GM18517 (cell line): ENCODE measurements at regions not wholly inside any gene's neighbourhood (a gene's known extent, or its start where the extent isn't known, plus 50 kb on each side); places are given as distances from the start of the nearest gene placed in this dataset.
"Not testable (repeated sequence)": the region's sequence is repeated elsewhere in the genome, so short reads cannot be mapped to it uniquely, and the experiment has no call there.

Source experiments
- ATAC-seq: cut with Tn5 transposase; IDR thresholded peaks from one replicate; pipeline ENCODE4 v1.9.1; 2021; ENCODE audit warnings: mild to moderate bottlenecking, moderate library complexity; ENCODE audit not compliant: unreplicated experiment

DNA sequence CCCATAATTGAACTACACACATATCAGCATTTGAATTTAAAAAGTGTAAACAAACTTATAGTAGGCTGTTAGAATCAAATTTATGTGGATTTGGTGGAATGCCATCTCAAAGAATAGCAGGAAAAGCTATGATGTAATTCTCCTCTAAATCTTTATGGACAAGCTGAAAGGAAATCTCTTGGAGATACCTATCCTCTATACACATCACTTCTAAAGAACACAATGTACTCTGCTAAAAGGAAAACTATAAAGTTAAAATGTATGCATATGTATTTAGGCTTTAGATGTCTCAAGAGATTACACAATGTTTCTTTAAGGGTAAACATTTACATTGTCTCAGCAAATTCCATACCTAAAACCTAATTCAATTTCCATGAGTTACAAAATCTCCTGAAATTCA, 323.3 kb downstream of the CRPPA start:
- ATAC-seq, result no peak

DNA sequence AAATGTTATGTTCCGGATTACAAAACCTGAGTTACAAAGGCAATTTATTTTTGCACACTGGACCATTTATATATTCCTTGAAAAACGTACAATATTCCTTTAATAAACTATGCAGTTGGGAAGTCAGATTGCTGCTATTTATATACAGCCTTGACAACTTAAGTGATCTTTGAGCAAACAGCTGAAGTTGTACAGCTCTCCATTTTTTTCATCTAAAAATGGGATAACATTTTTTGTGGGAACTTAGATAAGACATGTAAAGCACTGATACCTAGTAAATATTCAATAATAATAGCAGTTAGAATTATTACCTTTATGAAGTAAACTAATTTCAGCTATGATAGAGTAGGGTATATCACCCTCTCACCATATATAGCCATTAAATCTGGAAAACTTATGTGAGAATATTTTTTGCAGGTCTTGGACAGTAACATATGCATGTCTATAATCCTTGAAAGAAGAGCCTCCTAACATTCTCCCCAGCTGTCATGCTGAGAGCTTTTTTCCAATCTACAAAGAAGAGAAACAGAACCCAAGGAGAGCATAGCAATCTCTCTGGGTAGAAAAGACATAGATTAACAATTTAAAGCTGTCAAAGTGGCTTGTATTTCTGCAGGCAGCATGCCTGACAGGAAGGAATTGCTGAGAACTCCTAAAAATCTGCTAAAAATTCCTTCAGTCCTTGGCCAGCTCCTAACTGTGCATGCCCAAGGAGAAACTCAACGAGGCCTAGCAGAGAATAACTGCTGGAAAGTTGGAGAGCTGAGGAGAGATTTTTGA, 326.0 kb downstream of the CRPPA start:
- no peak for ATAC-seq

DNA sequence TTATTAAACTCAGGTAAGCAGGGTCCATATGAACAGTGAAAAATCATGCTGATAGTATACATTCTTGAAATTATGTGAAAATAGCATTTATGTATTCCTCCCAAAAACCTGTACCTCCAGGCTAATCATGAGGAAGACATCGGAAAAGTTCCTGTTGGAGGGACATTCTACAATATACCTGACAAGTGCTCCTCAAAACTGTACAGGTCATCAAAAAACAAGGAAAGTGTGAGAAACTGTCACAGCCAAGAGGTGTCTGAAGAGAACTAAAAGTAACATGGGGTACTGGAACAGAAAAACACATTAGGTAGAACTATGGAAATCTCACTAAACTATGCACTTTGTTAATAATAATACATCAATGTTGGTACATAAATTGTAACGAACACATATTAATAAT, 326.7 kb downstream of the CRPPA start:
- ATAC-seq, result no peak

DNA sequence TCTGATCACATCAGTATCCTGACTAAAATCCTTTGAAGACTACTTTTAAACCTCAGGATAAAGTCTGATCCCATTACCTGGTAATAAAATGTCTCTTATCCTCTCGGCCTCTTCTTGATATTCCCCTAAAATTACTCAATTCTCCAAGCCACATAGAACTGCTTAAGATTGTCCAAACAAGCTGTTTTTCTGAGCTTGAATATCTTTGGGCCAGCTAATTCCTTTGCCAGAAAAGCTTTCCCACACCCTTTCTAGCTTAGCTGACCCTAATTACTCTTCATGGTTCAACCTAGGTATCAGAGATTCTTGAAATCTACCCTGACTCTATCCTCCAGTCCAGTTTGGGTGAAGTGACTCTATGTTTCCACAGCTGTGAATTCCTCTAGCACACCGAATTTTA, 328.6 kb downstream of the CRPPA start:
- no peak for ATAC-seq

DNA sequence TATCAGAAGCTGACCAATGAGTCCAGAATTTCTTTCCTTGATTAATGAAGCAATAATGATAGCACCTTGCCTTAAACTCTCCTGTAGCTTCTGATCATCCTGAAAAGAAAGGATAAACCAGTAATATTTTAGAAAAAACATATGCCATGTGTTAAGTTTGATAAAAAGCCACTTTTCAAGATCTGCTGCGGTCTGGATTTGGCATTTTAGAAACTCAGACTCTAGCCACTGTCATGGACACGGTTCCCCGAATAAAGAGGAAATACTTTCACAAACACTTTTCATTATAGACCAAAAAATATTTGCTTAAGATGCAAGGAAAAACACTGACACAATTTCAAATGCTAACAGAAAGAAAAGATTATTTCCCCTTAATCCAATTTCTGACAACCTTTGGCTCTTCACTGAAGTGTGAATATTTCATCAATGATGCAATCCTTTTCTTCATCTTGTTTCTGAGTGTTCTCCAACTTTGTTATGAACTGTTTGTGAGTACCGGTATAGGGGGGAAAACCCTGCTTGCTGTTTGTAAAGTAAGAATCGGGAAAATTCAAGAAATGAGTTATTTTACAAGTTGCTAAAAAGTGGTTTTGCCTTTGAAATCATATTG, 329.5 kb downstream of the CRPPA start:
- no peak for ATAC-seq

DNA sequence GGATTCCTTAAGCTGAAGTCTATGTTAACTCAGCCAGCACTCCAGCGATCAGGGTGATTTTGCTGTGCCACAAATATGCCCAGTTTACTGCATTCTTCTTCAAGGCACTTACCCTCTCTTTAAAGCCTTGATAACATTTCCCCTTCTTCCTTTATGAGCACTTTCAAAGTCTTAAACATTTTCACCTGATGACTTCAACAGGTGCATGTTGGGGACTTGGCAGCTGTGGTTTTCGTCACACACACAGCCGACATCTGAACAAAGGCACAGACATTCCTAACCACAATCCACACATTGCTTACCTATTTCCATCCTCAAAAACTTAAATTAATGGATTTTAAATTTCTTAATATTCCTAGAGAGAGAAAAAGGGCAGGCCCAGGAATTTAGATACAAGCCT, 331.5 kb downstream of the CRPPA start:
- ATAC-seq, result no peak

DNA sequence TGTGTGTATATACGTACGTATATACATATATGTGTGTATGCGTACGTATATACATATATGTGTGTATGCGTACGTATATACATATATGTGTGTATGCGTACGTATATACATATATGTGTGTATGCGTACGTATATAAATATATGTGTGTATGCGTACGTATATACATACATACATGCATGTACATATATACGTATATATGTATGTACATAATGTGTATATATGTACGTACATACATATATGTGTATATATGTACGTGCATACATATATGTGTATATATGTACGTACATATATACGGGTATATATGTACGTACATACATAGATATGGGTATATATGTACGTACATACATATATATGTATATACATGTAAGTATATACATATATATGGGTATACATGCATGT, 332.1 kb downstream of the CRPPA start:
- no peak for ATAC-seq

DNA sequence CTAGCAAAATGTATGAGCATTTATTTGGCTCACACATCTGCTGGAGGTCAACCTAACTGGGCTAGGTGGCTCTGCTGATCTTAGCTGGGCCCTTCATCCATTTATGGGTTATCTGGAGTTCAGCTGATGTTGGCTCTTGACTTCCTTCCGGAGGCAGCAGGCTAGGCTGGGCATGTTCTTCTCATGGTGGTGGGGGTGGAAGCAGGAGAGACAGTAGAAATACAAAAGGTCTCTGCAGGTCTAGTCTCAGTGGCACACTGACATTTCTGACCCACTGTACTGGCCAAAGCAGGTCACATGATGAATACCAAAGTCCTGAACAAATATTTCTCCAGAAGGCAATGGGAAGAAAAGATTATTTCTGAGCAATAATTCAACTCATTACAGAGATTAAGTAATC, 334.6 kb downstream of the CRPPA start:
- no peak for ATAC-seq

DNA sequence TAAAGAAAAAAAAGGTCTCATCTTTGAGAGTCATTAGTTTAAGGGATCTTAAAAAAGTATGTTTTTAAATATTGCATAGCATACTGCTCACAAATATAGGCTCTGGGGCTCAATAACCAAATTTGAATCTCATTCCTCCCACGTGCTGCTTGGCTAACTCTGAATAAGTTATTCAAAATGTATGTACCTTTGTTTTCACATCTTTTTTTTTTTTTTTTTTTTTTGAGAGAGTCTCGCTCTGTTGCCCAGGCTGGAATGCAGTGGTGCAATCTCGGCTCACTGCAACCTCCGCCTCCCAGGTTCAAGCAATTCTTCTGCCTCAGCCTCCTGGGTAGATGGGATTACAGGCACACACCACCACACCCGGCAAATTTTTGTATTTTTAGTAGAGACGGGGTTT, 335.6 kb downstream of the CRPPA start:
- ATAC-seq, result not testable (repeated sequence)

DNA sequence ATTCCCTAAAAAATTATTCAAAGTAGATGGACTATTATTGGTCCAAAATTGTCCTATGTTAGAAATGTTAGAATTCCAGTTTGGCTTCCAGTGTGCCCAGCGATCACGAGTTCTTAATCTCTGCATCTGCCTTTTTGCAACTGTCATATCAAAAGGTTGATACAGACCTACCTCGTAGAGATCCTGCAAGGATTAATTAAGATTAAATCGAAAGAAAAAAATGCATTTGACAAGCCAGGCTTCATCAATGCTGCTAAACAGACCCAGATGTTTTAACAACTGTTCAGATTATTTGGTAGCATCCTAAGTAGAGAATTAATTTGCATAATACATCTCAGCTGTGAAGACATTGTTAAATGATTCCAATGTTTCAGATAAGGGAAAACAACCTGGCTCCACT, 336.5 kb downstream of the CRPPA start:
- no peak for ATAC-seq

DNA sequence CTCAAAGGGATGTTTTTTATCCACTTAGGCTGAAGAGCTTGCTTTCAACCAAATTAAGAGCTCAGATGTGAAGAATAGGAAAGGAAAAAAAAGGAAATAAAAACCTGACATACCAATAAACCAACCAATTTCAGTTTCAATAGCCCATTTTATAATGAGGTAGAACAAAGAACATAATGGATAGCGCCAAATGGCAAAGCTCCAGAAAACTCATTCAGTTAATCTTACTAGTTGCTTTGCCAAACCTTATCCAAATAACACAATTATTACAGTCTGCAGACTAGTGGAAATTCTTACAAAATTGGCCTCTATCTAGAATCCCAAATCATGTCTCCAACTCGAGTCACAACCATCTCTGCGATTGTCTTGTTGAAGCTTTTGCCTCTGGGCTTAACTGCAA, 337.0 kb downstream of the CRPPA start:
- no peak for ATAC-seq

DNA sequence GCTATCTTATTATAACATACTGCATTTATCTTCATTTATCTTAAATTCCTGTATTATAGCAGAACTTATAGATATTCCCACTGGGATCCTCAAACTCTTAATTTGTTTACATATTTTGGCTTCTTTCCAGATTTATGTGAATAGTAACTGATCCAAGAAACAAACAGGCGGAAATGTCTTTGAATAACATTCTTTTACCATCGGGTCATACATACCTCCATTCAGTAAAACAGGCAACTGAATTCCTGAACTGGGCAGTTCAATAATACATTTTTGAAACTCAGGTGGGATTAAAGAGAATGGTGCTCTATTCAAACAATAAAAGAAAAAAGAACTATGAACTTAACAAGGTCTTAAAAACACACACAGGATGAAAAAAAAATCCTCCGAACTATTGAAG, 337.4 kb downstream of the CRPPA start:
- no peak for ATAC-seq

DNA sequence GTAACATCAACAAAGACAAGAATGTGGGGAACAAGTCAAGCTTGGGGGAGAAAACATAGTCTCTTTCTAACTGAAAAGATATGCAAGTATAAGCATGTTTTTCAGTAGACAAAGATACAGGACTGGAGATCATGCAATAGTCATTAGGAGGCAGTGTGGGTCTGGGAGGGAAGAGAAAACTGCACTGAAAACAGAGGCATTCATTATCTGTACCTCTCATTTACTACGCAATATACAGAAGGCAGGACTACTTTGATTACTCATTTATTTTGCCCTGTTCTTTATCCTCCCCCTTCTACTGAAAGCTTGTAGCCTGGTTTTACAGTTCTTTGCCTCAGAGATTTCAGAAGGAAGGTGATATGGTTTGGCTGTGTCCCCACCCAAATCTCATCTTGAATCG, 341.2 kb downstream of the CRPPA start:
- no peak for ATAC-seq

DNA sequence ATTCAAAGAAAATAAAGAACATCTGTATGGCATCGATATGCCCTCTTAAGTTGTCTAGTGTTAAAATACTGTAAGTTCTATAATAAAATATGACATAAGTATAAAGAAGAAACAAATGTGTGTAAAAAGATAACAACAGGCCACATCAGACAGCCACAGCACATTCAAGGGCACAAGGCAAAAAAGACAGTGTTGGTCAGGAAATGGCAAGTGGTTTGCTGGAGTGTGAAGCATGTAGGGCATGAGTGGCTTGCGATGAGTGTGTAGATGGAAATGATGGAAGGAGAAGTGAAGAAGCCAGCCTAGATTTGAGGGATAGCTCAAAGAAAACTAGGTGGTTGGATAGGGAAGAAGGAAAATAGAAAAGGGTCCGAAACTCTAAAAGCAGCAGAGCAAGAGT, 341.6 kb downstream of the CRPPA start:
- no peak for ATAC-seq

DNA sequence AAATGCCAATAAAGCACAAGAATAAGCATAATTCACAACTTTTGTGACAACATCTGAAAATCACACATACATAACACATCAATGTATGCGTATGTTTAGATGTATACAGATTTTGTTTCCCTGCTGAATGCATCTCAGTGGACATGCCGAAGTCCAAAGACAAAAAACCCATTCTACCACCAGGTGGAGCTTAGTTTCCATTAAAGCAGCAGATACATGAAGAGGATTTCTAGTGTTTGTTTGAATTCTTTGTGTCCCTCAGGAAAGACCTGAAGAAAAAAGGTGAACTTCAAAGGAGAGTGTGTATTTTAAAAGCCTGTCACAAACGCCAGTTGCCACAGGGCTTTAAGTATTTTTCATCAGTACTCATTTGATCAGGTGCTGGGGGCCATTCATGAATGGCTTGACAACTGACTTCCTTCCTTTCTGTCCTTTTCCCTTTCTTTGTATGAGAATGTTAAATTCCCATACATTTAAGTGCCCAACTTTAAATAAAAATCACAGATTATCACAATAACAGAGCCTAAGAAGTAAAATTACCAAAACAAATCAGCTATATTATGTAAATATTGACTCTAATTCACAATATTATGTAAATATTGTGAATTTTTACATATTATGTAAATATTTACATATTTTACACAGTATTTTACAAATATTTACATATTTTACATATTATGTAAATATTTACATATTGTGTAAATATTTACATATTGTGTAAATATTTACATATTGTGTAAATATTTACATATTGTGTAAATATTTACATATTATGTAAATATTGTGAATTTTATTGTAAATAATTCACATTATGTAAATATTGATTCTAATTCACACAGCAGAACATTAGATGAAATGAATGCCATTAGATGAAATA, 343.0 kb downstream of the CRPPA start:
- ATAC-seq, result peak; percentile 80

DNA sequence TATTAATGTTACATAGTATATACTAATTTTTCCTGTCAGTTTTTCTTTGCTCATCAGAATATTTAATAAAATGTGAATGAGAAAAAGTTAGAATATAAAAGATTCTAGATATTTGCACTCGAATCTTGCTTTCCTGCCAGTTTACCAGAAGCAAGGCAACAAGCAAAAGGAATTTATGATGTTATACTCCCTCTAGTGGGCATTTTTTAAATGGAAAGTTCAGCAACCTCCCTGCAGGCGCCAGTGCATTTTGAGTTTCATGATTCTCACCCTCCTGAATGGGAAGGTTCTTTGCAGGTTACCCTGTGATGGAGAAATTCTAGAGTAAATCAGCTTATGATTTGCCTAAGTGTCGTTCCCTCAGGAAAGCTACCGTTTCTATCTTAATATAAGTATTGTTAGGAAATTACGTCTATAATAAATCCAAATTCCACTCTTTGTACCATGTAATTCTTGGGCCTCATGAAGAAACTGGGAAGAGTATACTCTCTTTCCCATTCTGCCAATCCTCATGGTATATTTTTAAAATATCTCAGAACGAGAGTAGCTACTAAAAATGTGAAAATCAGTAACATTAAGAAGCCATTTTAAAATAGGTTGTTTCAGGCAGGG, 350.0 kb downstream of the CRPPA start:
- peak; percentile 96 for ATAC-seq

DNA sequence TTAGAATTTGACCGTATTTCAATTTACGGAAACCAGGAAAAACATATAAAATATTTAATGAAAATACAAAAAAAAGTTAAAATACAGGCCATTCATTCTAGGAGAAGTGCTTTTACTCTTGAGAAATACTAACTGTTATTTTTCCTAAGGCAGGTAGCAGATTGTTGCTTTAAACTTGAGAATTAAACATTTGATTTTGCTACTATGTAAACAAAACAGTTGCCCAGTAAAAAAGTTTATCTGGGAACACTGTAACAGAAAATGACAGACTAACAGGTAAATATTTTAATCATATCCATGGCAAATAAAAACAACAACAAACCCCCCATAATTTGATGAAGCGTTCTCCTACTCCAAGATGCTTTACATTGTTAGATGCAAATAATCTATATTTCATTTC, 350.5 kb downstream of the CRPPA start:
- no peak for ATAC-seq

DNA sequence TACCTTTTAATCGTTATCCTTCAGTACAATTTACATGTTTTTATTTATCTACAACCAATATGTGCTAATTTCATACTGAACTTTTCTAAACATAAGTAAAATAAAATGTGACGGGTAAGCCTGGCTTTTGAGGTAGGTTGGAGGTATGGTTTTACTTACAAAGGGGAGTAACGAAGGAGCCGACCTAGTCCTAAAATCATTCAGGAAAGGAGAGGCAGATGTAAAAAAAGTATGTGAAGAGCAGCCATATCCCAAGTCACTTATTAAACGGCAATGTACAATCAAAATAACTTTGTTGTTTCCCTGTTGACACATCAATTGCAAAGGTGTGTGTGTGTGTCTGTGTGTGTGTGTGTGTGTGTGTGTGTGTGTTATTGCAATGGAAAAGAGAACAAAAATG, 351.3 kb downstream of the CRPPA start:
- ATAC-seq, result no peak

DNA sequence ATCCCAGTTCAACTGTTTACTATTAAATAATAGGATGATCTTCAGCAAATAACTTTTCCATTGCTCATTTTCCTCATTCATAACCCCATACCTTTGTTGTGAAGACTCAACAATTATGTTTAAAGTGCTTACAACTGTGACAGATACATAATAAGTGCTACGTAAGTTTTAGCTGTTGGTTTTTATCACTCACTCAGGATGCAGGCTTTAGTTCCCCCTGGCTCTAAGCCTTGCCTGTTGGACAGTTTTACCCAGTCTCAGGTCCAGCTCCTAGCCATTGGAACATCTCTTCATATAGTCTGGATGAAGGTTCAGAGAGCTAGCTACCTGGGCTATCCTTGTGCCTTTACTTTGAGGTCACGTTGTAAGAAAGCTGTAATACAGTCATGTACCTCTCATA, 353.2 kb downstream of the CRPPA start:
- no peak for ATAC-seq

DNA sequence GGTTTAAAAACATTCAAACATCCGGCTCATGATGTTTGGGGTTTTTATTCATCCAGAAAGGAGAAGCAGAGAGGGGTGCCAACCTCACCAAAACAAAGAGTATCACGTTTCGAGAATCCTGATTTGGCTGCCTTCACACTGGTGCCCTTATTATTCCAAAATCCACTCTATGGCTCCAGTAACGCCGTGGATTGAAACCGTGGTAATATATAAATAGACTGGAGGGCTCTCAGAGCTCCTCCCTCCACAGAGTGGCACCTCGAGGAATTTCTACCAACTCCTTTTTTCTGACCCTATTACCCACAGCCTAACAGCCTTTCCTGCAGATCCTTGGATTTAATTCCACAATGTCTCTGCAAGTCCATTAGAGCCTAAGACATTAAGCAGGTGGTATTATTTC, 353.6 kb downstream of the CRPPA start:
- ATAC-seq, result no peak

DNA sequence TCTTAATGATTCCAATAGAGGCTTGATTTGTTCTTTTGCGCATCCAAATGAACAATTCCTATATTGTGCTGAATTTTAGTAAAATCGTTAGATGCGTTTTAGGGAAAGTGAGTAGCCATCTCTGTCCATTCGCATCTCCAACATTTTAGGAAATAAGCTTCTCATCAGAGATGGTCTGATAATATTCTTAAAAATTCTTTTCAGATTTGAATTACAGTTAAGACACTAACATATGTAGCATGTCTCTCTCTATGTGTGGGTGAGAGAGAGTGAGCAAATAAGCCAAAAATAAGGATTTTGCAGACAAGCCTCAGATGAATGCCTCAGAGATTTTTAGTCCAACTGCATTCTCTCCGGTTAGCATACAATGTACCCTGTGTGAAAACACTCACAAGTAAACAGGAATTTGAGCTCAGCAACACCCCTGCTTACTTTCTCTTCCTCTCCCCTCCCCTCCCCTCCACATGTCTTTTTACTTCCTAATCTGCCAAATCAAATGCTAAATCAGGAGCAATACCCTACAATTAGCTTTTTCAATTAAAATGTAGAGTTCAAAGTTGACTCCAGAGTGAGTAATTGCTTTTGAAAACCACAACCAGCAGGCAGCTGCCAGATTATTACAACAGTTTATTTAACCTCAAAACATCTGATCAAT, 354.4 kb downstream of the CRPPA start:
- no peak for ATAC-seq
